Left kidney (tissue), 1 donor: ENCODE measurements at regions not wholly inside any gene's neighbourhood (a gene's known extent, or its start where the extent isn't known, plus 50 kb on each side); places are given as distances from the start of the nearest gene placed in this dataset.
"Not testable (repeated sequence)": the region's sequence is repeated elsewhere in the genome, so short reads cannot be mapped to it uniquely, and the experiment has no call there.

Experiments
- DNase-seq: peaks from one replicate; pipeline ENCODE4 v3.0.0-alpha.2; 2013

- no peak for DNase-seq
These were observed 51.5 kb downstream of the CRPPA start for GRCh38 chr7:16369855-16370254.

GRCh38 chr7:16369309-16369708 is 52.0 kb downstream of the CRPPA start:
- DNase-seq, result not testable (repeated sequence)

- DNase-seq, result no peak
These were observed 52.5 kb downstream of the CRPPA start for GRCh38 chr7:16368885-16369284.

GRCh38 chr7:16367115-16367514 is 54.2 kb downstream of the CRPPA start:
- no peak for DNase-seq

GRCh38 chr7:16365952-16366351 is 55.4 kb downstream of the CRPPA start:
- DNase-seq, result no peak

GRCh38 chr7:16365177-16365576 is 56.2 kb downstream of the CRPPA start:
- DNase-seq, result no peak

- no peak for DNase-seq
These were observed 62.1 kb downstream of the CRPPA start for GRCh38 chr7:16359216-16359615.

GRCh38 chr7:16357921-16358320 is 63.4 kb downstream of the CRPPA start:
- no peak for DNase-seq

GRCh38 chr7:16357474-16357873 is 63.9 kb downstream of the CRPPA start:
- DNase-seq, result no peak

GRCh38 chr7:16356301-16356958 is 64.9 kb downstream of the CRPPA start:
- no peak for DNase-seq

- DNase-seq, result no peak
These were observed 66.8 kb downstream of the CRPPA start for GRCh38 chr7:16354573-16354972.

- no peak for DNase-seq
These were observed 68.1 kb downstream of the CRPPA start for GRCh38 chr7:16353226-16353625.

- DNase-seq, result no peak
These were observed 70.7 kb downstream of the CRPPA start for GRCh38 chr7:16350634-16351033.

- no peak for DNase-seq
These were observed 73.1 kb downstream of the CRPPA start for GRCh38 chr7:16348251-16348650.

- no peak for DNase-seq
These were observed 73.5 kb downstream of the CRPPA start for GRCh38 chr7:16347827-16348192.

- DNase-seq, result no peak
These were observed 74.1 kb downstream of the CRPPA start for GRCh38 chr7:16347066-16347826.

- no peak for DNase-seq
These were observed 75.1 kb downstream of the CRPPA start for GRCh38 chr7:16345979-16346958.

GRCh38 chr7:16344927-16345326 is 76.4 kb downstream of the CRPPA start:
- no peak for DNase-seq

GRCh38 chr7:16343612-16344011 is 77.7 kb downstream of the CRPPA start:
- DNase-seq, result no peak

- no peak for DNase-seq
These were observed 83.3 kb downstream of the CRPPA start for GRCh38 chr7:16338065-16338464.

GRCh38 chr7:16326106-16326505 is 95.2 kb downstream of the CRPPA start:
- DNase-seq, result no peak

GRCh38 chr7:16323313-16323712 is 98.0 kb downstream of the CRPPA start:
- DNase-seq, result no peak
